ENCODE measurements at regions not wholly inside any gene's neighbourhood (a gene's known extent, or its start where the extent isn't known, plus 50 kb on each side); places are given as distances from the start of the nearest gene placed in this dataset.
A peak's percentile ranks its signal among the peaks of the same experiment; 100 is the strongest.
"Not testable (repeated sequence)": the region's sequence is repeated elsewhere in the genome, so short reads cannot be mapped to it uniquely, and the experiment has no call there.

DNA sequence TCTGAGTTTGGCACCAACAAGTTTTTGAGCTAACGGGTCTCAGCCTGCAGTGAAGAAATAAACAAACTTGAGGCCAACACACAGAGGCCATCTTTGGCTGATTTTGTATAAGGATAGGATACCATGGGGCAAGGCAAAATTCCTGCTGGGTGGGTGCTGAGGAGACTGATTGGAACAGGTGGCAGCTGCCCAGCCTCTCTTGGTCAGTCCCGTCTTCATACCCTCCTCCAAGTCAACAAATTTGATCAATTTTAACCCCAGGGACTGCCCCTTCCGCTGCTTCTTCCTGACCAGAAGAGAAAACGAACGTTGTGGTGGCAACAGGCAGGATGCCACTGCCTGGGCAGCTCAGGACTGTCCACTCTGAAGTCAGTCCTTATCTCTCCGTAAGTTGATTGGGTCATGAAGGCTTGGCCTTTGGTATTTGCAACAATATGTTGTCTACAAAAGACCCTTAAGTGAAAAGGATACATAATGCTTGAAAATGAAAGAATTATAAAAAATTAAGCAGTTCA, 139.3 kb downstream of the SPP2 start:
- DNase-seq (ENCODE audit: low spot score), result no peak

DNA sequence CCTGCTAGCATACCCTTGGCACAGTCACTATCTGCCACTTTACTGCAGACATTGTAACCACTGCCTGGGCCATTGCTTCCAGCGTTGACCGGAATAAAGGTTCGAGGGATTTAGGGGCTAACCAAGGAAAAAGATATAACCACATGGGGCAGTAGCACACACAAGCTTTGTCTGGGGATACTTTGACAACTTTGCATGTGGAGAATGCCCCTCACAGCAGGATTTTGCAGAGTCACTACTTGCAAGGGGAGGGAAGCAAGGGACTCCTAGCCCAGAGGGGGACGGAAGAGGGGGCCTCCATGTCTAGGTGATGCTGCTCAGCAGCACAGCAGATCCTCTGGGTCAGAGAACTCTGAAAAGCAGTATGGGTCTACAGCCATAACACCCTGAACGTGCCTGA, 138.7 kb downstream of the SPP2 start:
- DNase-seq (ENCODE audit: low spot score), result no peak

DNA sequence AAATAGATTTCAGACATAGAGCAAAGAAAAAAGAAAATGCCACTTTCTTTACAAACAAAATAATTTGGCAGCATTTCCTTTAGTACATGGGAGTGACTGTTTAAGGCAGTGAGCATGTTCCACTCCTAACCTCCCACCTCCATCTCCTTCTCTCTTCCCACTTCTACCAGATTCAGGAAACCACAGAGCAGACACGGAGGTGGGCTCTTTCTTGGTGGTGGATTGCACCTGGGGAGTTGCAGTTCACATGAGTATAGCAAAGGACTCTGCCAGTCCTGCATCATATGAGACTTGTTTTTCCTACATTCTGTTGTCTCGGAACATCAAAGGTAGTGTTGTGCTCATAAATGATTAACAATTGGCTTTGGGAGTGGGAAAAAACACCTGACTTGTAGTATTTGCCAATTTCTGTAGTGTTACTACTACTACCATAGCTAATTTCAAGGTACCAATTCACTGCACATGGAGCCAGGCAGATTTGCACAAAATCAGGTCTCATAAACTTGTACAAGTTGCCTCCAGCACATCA, 137.2 kb downstream of the SPP2 start:
- no peak for DNase-seq (ENCODE audit: low spot score)

DNA sequence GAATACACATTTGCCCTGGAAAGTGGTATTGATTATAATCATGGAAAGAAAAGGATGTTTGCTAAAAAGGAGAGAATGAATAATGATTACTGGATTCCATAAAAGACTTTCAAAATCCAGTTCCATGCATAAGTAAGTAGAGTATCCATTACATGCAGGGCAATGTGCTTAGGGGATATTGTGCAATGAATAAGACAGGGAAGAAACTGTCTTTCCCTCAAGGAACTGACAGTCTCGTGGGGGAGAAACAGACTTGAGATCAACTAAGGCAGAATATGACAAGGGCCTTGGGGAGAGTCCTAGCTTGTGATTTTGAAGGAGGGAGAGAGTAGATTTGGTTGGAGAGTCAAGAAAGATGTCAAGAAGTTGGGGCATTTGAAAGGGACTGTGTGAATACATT, 130.6 kb downstream of the SPP2 start:
- DNase-seq (ENCODE audit: low spot score), result no peak

DNA sequence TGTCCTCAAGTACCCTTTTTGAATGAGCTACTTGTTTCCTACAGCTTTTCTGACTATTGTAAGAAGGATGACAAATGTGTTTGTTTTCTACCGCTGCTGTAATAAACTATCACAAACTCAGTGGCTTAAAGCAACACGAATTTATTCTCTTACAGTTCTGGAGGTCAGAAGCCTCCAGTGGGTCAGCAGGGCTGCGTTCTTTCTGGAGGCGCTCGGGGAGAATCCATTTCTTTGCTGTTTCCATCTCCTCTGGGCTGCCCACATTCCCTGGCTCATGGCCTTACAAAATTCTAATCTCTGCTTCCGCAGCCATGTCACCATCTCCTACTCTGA, 128.5 kb downstream of the SPP2 start:
- DNase-seq (ENCODE audit: low spot score), result no peak

GRCh38 chr2:234178330-234179030, 128.0 kb downstream of the SPP2 start:
- DNase-seq (ENCODE audit: low spot score), result no peak

GRCh38 chr2:234175649-234176048, 125.1 kb downstream of the SPP2 start:
- DNase-seq (ENCODE audit: low spot score), result no peak

DNA sequence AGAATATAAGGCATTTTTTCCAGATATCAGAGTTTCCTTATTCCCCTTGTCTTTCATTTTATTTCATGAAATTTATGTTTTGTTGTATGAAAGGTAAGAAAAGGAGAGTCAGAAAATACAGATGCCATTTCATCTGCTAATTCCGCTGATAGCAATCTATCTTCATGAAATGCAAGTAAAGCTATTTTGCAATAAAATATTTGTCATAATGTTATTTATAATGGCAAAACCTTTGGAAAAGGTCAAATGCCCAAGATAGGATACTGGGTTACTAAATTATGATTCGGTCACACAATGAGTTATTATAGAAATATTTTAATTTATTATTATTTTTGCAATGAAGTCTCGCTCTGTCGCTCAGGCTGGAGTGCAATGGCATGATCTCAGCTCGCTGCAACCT, 124.2 kb downstream of the SPP2 start:
- no peak for DNase-seq (ENCODE audit: low spot score)

- DNase-seq (ENCODE audit: low spot score), result no peak
Observed at GRCh38 chr2:234172532-234172931, 122.0 kb downstream of the SPP2 start.

DNA sequence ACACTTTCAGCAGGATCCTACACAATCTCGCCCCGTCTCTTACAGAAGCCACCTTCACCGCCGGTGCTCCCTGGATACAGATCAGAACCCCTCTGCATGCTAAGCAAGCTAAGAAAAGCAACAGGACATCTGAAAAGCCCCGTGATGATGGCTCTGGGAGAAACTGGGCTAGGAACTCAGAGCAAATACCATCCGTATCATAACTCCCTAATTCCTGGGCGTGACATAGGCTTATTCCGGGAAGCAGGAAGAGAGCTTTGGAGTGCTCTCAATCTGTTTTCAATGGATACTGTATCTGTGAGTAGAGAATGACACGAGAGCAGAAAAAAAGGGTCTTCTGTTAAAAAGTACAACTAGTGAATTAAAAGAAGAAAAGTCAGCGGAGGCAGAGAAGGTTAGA, 121.6 kb downstream of the SPP2 start:
- no peak for DNase-seq (ENCODE audit: low spot score)

- DNase-seq (ENCODE audit: low spot score), result no peak
Observed at GRCh38 chr2:234171666-234172065, 121.2 kb downstream of the SPP2 start.

- DNase-seq (ENCODE audit: low spot score), result no peak
Observed at GRCh38 chr2:234169674-234170073, 119.2 kb downstream of the SPP2 start.

- not testable (repeated sequence) for DNase-seq (ENCODE audit: low spot score)
Observed at GRCh38 chr2:234168605-234169570, 118.4 kb downstream of the SPP2 start.

- DNase-seq (ENCODE audit: low spot score), result no peak
Observed at GRCh38 chr2:234166531-234166930, 116.0 kb downstream of the SPP2 start.

- no peak for DNase-seq (ENCODE audit: low spot score)
Observed at GRCh38 chr2:234165421-234165820, 114.9 kb downstream of the SPP2 start.

DNA sequence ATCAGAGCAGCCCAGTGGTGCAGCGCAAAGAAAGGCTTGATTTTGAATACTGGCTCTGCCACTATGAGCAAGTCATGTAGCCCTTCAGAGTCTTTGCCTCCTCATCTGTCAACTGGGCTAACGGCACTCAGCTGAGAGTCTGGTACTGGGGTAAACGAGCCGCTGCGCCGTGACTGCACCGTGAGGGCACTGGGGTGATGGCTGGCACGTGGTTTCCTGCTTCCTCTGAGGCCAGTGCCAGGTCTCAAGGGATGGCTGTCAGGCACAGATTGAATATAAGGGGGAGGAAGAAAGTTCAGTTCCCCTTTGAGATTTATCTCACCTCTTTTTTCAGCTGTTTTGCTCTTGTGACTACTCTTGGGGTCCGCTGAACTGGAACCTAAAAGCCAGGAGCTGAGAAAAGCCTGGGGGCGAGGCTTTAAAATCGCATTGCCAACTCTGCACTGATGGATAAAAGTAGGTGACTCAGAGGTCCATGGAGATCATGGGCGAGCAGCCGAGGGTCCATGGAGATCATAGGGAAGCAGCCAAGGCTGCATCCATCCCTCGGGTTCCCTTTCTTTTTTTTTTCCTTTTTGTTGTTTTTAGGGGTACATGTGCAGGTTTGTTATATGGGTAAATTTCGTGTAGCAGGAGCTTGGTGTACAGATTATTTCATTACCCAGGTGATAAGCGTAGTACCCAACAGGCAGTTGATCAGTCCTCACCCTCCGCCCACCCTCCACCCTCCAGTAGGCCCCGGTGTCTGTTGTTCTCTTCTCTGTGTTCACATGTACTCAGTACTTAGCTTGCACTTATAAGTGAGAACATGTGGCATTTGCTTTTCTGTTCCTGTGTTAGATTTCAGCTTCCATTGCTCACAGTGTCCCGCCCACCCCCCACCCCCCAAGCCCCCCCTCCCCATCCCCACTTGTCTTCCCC, 114.3 kb downstream of the SPP2 start:
- DNase-seq (ENCODE audit: low spot score), result peak; percentile 11

- DNase-seq (ENCODE audit: low spot score), result no peak
Observed at GRCh38 chr2:234163510-234164045, 113.1 kb downstream of the SPP2 start.

DNA sequence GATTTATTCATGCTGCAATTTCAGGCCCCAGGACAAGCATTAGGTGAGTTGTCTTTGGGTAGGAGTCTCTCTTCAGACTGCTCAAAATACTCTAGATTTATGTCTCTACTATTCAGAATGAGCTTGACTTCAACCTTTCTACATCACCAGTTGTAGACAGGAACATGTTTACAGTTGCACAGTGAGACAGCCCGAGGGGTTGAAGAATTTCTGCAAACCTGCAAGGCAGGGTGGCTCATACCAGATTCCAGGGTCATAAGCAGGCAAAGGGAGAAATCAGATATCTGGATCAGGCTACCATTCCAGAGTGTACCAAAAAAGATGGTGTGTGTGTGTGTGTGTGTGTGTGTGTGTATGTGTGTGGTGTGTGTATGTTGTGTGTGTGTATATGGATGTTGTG, 112.4 kb downstream of the SPP2 start:
- DNase-seq (ENCODE audit: low spot score), result no peak

- DNase-seq (ENCODE audit: low spot score), result no peak
Observed at GRCh38 chr2:234161932-234162331, 111.4 kb downstream of the SPP2 start.

GRCh38 chr2:234158812-234159211, 108.3 kb downstream of the SPP2 start:
- DNase-seq (ENCODE audit: low spot score), result no peak

- no peak for DNase-seq (ENCODE audit: low spot score)
Observed at GRCh38 chr2:234157817-234158588, 107.5 kb downstream of the SPP2 start.
